Astrocyte (in vitro differentiated cells and primary cell): ENCODE measurements at regions not wholly inside any gene's neighbourhood (a gene's known extent, or its start where the extent isn't known, plus 50 kb on each side); places are given as distances from the start of the nearest gene placed in this dataset.

Experiments used
- EZH2 ChIP-seq: IDR thresholded peaks from 2 replicates; pipeline ENCODE4 v1.6.1; 2012; ENCODE audit warnings: mild to moderate bottlenecking, low read length, inconsistent platforms; ENCODE audit not compliant: insufficient read depth
- TF ChIP-seq, protein P1 (sequence below): IDR thresholded peaks from 2 replicates; pipeline ENCODE4 v1.5.1; 2011; ENCODE audit warnings: low read depth, mild to moderate bottlenecking, inconsistent platforms, low read length, moderate library complexity; ENCODE audit not compliant: insufficient read depth

DNA sequence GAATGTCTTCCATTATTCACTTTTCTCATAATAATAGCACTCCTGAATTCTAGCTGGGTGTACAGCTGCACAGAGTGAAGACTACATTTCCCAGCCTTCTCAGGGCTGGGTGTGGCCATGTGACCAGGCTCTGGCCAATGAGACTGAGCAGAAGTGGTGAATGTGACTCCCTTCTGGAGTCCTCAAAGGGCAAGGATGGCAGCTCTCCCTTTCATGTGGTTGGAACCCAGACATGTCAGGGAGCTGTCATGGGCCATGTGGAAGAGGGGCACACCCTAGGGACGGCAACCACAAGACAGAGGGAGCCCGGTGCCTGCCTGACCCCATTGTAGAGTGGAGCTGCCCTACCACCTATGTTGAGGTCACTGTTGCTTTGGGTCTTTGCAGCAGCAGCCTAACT, 312.8 kb upstream of the SULF2 start:
- TF ChIP-seq, protein P1, sequence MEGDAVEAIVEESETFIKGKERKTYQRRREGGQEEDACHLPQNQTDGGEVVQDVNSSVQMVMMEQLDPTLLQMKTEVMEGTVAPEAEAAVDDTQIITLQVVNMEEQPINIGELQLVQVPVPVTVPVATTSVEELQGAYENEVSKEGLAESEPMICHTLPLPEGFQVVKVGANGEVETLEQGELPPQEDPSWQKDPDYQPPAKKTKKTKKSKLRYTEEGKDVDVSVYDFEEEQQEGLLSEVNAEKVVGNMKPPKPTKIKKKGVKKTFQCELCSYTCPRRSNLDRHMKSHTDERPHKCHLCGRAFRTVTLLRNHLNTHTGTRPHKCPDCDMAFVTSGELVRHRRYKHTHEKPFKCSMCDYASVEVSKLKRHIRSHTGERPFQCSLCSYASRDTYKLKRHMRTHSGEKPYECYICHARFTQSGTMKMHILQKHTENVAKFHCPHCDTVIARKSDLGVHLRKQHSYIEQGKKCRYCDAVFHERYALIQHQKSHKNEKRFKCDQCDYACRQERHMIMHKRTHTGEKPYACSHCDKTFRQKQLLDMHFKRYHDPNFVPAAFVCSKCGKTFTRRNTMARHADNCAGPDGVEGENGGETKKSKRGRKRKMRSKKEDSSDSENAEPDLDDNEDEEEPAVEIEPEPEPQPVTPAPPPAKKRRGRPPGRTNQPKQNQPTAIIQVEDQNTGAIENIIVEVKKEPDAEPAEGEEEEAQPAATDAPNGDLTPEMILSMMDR: no peak
- TF ChIP-seq EZH2: no peak
